RPMI8226 (cell line): ENCODE measurements at regions not wholly inside any gene's neighbourhood (a gene's known extent, or its start where the extent isn't known, plus 50 kb on each side); places are given as distances from the start of the nearest gene placed in this dataset.

ENCODE experiments used
- DNase-seq: peaks from one replicate; pipeline ENCODE4 v3.0.0-alpha.2; 2015

DNA sequence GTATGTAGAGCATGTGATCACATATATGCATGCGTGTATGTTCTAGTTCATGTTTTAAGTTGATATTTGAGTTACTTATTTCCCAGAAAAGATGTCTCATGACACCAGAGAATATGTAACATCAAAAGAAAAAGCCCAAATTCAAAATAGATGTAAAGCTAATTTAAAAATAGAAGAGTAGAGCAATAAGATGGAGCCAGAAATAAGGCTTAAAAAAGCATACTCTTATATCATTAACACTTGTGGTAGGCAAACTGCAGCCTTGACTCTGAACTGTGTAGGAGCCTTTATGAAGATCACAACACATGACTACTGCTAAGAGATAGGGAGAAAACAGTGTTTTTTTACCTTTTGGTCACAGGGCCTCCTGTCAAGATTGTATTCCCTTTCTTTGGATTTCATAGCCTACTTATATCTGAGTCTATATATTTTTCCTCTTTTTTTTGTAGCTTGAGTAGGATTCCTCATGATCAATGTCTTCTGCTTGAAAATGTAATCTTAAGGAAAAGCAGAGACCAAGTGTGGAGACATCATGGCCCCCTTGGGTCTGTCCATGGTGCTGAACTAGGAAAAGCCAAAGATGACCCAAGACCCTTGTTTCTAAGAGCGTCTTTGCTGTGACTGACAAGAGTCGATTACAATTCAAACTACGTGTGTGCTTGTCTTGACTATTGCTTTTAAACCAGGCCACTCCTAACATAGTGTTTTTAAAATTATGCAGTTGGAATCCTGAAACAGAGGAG lies 390.4 kb downstream of the SHISA9 start:
- peak; percentile 12 for DNase-seq

DNA sequence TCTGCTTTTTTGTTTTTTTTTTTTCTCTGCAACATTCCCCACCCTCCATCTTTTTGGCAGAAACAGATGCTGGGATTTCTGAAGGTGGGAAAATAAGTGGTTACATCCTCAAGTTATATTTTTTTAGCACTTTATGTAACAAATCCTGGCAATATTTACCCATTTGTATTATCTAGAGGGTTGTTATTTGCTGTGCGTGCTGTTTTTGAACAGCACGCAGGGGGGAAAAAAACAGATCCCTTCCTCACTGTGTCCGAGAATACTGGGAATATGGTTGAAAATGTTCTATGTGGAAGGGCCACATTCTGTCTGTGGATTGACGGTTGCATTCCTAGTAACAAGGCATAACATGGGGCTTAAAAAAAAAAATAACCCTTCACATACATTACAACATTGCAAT lies 394.8 kb downstream of the SHISA9 start:
- no peak for DNase-seq

GRCh38 chr16:13298666-13299065 lies 397.3 kb downstream of the SHISA9 start:
- no peak for DNase-seq

- DNase-seq, result no peak
Observed at GRCh38 chr16:13300066-13300840, 398.9 kb downstream of the SHISA9 start.

GRCh38 chr16:13305019-13305755 lies 403.8 kb downstream of the SHISA9 start:
- DNase-seq, result no peak

DNA sequence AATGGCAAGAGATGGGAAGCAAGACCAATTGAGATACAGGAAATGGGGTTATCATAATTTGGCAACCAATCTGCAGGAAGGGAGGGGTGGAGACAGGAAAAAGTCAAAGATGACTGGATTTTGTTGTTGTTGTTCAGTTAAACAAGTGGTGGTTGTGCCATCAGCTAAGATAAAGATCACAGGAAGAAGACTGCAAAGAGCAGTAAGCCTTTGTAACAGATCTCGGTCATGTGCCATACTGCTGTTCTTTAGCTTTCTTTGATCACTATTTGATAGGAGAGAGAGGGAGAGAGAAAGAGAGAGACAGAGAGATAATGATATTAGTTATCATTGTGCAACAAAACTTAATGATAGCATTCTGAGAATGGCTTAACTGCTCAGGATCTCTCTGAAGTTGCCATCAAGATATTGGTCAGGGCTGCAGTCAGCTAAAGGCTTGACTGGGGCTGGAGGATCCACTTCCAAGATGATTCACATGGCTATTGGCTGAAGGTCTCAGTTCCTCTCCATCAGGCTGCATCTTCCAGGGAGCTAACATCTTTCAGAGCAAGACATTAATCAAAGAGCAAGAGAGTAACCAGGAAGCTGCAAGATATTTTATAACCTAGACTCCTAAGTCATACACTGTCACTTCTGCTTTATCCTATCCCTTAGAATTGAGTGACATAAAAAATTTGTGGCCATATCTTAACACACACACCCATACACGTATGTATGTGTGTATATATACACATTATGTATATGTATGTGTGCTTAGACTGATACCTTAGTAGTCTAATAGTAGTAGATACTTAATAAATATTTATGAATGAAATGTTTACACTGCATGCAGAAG lies 405.0 kb downstream of the SHISA9 start:
- no peak for DNase-seq

- no peak for DNase-seq
Observed at GRCh38 chr16:13307255-13307654, 405.9 kb downstream of the SHISA9 start.

DNA sequence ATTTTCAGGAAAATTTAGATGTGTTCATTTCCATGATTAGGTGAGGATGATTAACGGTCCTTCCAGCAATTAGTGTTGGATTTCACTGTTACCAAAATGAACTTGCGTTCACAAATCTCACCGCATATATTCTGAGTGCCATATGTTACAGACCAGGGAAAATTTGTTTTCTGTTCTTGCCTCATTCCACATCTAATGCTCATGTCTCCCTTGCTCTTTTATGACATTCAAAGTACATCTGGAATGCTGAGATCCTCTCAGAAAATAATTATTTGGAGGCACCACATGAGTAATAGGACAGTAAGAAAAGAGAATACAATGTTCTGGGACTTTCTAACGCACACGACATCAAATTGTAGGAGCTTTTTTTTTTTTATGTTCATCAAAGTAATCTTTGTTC lies 406.5 kb downstream of the SHISA9 start:
- no peak for DNase-seq

DNA sequence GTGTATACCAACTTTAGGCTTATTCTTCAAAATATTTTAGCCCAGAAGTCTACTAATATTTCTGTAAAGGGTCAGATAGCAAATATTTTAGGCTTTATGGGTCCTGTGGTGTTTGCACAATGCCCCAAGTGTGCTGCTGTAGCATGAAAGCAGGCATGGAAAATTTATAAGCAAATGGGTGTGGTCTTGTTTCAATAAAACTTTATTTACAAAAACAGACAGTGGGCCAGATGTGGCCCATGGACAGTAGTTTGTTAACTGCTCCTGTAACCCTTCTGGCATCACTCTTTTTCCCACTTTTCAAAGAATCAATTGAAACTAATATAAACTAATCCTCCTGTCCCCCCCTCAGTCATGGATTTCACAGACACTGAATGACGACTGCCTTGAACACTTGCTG lies 410.7 kb downstream of the SHISA9 start:
- DNase-seq, result no peak

DNA sequence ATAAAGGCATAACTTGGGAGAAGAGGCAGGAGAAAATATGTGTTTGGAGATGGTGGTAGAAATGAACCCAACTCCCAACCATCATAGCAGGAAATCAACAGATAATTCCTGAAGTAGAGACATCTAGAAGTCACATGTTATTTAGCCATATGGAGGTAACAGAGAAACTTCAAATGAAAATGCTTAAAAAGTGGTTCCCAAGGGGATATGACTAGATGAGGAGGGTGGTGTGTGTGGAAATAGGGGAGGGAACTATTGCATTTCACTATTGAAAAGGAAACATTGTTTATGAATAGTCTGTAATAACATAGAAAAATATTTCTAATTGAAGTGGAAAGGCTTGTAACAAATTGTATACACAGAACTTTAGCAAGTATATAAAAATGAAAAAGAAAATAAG lies 412.0 kb downstream of the SHISA9 start:
- no peak for DNase-seq

- DNase-seq, result no peak
Observed at GRCh38 chr16:13314633-13315032, 413.2 kb downstream of the SHISA9 start.

- no peak for DNase-seq
Observed at GRCh38 chr16:13315642-13316427, 414.4 kb downstream of the SHISA9 start.

- DNase-seq, result no peak
Observed at GRCh38 chr16:13322336-13322735, 420.9 kb downstream of the SHISA9 start.

DNA sequence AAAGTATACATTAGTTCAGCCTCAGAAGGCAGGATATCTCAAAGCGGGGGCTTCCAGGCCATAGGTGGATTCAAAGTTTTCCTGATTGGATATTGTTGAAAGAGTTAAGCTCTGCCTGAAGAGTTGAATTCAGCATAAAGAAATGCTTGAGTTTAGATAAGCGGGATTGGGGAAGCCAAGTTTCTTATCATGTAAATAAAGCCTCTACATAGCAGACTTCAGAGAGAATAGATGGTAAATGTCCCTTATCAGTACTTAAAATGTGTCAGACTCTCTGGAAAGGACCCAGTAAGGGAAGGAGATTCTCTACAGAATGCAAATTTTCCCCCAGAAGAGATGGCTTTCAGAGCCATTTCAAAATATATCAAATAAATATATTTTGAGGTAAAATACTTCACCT lies 423.5 kb downstream of the SHISA9 start:
- no peak for DNase-seq

DNA sequence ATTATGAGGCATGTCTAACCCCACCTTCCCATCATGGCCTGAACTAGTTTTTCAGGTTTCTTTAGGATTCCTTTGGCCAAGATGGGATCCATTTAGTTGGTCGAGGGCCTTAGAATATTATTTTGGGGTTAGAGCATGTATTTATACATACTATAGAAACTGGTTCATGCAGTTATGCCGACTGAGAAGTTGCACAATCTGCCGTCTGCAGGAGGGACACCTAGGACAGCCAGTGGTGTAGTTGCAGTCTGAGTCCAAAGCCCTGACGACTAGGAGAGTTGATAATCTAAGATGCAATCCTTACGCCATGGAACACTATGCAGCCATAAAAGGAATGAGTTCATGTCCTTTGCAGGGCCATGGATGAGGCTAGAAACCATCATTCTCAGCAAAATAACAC lies 424.0 kb downstream of the SHISA9 start:
- no peak for DNase-seq

DNA sequence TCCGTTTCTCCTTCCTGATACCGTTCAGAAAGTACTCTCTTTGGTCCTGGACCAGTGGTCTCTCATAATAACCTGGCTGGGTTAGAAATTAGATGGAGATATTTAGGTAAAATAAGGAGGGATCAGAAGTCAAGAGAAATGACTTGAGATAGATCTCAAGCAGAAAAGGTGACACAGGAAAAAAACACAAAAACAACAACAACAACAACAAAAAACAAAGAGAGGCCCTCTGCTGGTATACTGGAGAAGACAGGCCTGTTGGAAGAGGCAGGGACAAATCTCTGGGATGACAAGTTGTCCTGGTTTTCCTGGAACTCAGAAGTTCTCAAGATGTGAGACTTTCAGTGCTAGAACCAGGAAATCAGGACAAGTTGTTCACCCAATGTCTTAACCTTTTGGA lies 430.5 kb downstream of the SHISA9 start:
- no peak for DNase-seq

GRCh38 chr16:13332713-13333255 lies 431.4 kb downstream of the SHISA9 start:
- no peak for DNase-seq

DNA sequence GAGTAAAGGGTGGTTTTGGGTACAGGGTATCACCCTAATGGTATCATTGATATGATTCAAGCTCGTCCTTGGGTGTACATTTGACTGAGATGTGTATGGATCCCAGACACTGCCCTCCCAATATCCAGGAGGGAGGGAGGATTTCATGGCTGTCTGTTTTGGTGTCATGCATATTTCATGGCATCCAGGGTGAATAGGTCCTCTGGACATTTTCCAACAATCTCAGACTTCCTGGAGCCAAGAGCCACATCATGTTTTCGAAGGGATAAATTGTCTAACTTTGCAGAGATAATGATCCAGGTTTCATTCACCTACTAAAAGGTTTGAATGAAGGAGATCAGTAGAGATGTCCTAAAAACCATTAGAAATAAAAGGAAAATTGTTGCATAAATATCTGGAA lies 431.9 kb downstream of the SHISA9 start:
- DNase-seq, result no peak

- DNase-seq, result no peak
Observed at GRCh38 chr16:13335879-13336278, 434.5 kb downstream of the SHISA9 start.

DNA sequence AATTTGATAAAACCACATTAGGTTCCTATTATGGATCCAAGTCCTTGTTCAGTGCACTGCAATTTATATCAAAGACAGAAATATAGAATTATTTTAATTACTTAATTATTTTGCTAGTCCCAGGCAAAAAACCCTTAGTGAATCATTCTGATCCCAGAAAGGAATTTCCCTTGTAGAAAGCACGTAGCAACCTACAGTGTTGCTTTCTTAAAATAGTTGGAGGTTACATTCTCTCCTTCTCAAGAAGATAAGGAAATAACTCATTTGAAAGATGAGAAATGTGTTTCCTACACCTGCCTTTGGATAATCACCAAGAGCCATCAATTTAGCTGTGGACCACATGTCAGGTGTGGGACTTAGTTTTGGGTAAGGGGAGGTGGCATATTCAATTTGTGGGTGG lies 434.9 kb downstream of the SHISA9 start:
- no peak for DNase-seq
